Ovary (tissue), 7 donors: ENCODE measurements at regions not wholly inside any gene's neighbourhood (a gene's known extent, or its start where the extent isn't known, plus 50 kb on each side); places are given as distances from the start of the nearest gene placed in this dataset.

ENCODE experiments used
- DNase-seq, 5 donors: peaks; one replicate each; pipeline ENCODE4 v3.0.0-alpha.2; 2019 to 2020
- H3K27ac ChIP-seq, 2 donors: fragments of 200-600 bp; one replicate each; pipeline versions ENCODE4 v1.5.1 to v1.8.0; 2019 to 2022
- H3K27me3 ChIP-seq: fragments of 200-600 bp; one replicate; pipeline ENCODE4 v1.8.0; 2022
- H3K36me3 ChIP-seq: fragments of 200-600 bp; sonication (generic); one replicate; pipeline ENCODE4 v1.5.1; 2019
- H3K4me1 ChIP-seq: one replicate; pipeline ENCODE4 v1.8.1; 2013; ENCODE audit warnings: mild to moderate bottlenecking, moderate library complexity; ENCODE audit not compliant: insufficient read depth
- H3K4me3 ChIP-seq: fragments of 200-600 bp; sonication (generic); one replicate; pipeline ENCODE4 v1.5.1; 2017
- H3K9me3 ChIP-seq, 2 donors: fragments of 200-600 bp in 1 of 2; sonication (generic) in 1 of 2; one replicate each; pipeline versions ENCODE4 v1.5.1 to v1.8.1; 2013 to 2019; ENCODE audit warnings: mild to moderate bottlenecking in 1 of 2, moderate library complexity in 1 of 2
- CTCF ChIP-seq, 3 donors: fragments of 450-650 bp in 2 of 3; fragments of 200-600 bp in 1 of 3; IDR thresholded peaks; one replicate each; pipeline versions ENCODE4 v1.5.1 to v1.8.0; 2016 to 2022; ENCODE audit warnings: antibody characterized with exemption in 3 of 3, mild to moderate bottlenecking in 1 of 3
- EP300 ChIP-seq: sonication (generic); formaldehyde crosslinking; IDR thresholded peaks from one replicate; pipeline ENCODE4 v1.6.1; 2017; ENCODE audit warnings: antibody characterized with exemption
- POLR2A ChIP-seq: fragments of 450-650 bp; IDR thresholded peaks from one replicate; pipeline ENCODE4 v1.6.1; 2017; ENCODE audit warnings: antibody characterized with exemption, mild to moderate bottlenecking, moderate library complexity
- WGBS, 3 donors: extraction: QIAGEN DNeasy Blood & Tissue Kit in 1 of 3; methylation state at CpG; one replicate each; pipeline versions ENCODE4 v1.1.5 to v1.1.7; 2013 to 2017; 5-methylcytosine and 5-hydroxymethylcytosine counted together
- intact Hi-C, 4 donors: fragments of 100-400 bp; cut with DNase I; formaldehyde crosslinking; loops; one replicate each; pipeline versions ENCODE4 v1.11.0 to v1.15.1; 2022 to 2023
- donor health status: DM: no; HTN: no; CAD: no; lungs with moderate emphysema.
- donor health status: DM: no; HTN: no; CAD: no.
- donor health status: Bipolar disorder and iron deficiency.
- donor health status: DM: no; HTN: no; CAD: no.
- donor health status: DM: yes; HTN: yes; CAD: no.

- intact Hi-C loops: no loop called here
Observed at GRCh38 chr14:54310151-54310850, 86.5 kb upstream of the CDKN3 start.

GRCh38 chr14:54310851-54311228, 86.0 kb upstream of the CDKN3 start:
- Histone ChIP-seq H3K27ac (no peak overlapping the region), H3K4me3 (no peak overlapping the region), H3K4me1 (no peaks in the 10 kb centered on the region), H3K36me3 (no peaks in the 10 kb centered on the region), H3K9me3 (no peaks in the 10 kb centered on the region), H3K27me3 (no peaks in the 10 kb centered on the region)
- WGBS, 3 donors: 67 to 73% (median 70%) methylated on average over 2 of the region's 2 CpGs
- TF ChIP-seq POLR2A: no peak
- TF ChIP-seq CTCF (IDR thresholded peaks at IDR 0.05): no peak
- TF ChIP-seq EP300: no peak
- DNase-seq: no peak
- intact Hi-C loops: no loop called here

More at GRCh38 chr14:54310151-54310850, 86.5 kb upstream of the CDKN3 start:
- TF ChIP-seq CTCF (IDR thresholded peaks at IDR 0.05) (no peak), EP300 (no peak), POLR2A (no peak)
- Histone ChIP-seq H3K36me3 (no peaks in the 10 kb centered on the region), H3K27ac (no peak overlapping the region), H3K9me3 (no peaks in the 10 kb centered on the region), H3K4me3 (no peak overlapping the region), H3K4me1 (no peaks in the 10 kb centered on the region), H3K27me3 (no peaks in the 10 kb centered on the region)
- no peak for DNase-seq
- 87 to 89% (median 89%) methylated on average over 10 of the region's 10 CpGs for WGBS, 3 donors

- 27 to 57% (median 46%) methylated on average over 3 of the region's 3 CpGs for WGBS, 3 donors
- H3K4me3 ChIP-seq: no peak overlapping the region
- no peaks in the 10 kb centered on the region for H3K9me3 ChIP-seq
- TF ChIP-seq CTCF (IDR thresholded peaks at IDR 0.05) (no peak), POLR2A (no peak), EP300 (no peak)
- no peaks in the 10 kb centered on the region for H3K4me1 ChIP-seq
- intact Hi-C loops: no loop called here
- DNase-seq: no peak
- H3K36me3 ChIP-seq: no peaks in the 10 kb centered on the region
- H3K27me3 ChIP-seq: no peaks in the 10 kb centered on the region
- no peak overlapping the region for H3K27ac ChIP-seq
Observed at GRCh38 chr14:54312166-54312801, 84.5 kb upstream of the CDKN3 start.

GRCh38 chr14:54314365-54315104, 82.3 kb upstream of the CDKN3 start:
- 84 to 92% (median 88%) methylated on average over 11 of the region's 11 CpGs for WGBS, 3 donors
- Histone ChIP-seq H3K36me3 (no peaks in the 10 kb centered on the region), H3K9me3 (no peaks in the 10 kb centered on the region), H3K27ac (no peak overlapping the region), H3K4me3 (no peak overlapping the region), H3K27me3 (no peaks in the 10 kb centered on the region), H3K4me1 (no peaks in the 10 kb centered on the region)
- DNase-seq: no peak
- TF ChIP-seq POLR2A (no peak), CTCF (IDR thresholded peaks at IDR 0.05) (no peak), EP300 (no peak)
- intact Hi-C loops: no loop called here
